ENCODE measurements at regions not wholly inside any gene's neighbourhood (a gene's known extent, or its start where the extent isn't known, plus 50 kb on each side); places are given as distances from the start of the nearest gene placed in this dataset.
"Not testable (repeated sequence)": the region's sequence is repeated elsewhere in the genome, so short reads cannot be mapped to it uniquely, and the experiment has no call there.

DNA sequence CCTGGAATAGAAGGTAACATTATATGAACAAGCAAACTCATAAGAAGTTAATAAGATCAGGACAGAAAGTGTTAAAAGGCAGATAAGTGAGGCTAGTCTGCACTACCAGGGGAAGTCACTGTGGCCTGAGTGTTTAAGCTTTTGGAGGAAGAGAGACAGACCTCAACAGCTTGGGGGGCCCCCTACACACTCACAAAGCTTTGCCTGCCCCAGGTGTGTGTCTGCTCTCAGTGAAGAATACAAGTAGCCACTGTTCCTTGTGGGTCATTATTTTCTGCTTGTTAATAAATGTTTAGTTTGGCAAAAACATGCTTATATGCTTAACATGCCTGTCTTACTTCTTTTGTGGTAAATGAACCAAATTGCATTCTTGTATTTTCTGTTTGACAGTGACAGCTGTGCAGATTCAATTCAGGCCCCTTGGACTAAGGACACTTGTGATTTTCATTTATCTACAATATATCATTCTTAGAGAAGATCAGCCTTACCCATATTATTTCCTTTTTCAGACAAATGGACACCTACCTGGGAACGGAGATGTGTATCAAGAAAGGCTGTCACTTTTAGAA lies 50.7 kb upstream of the C12orf71 start:
- no peak overlapping the region for H3K4me3 ChIP-seq (ENCODE audit: insufficient read depth, low read length)
- DNase-seq (ENCODE audit: insufficient read length, low spot score, missing footprints), result no peak
- no peak overlapping the region for H3K27ac ChIP-seq (ENCODE audit: low read depth, low read length)
- no peak overlapping the region for H3K4me2 ChIP-seq (ENCODE audit: insufficient read depth, low read length)
- H4K20me1 ChIP-seq (ENCODE audit: insufficient read depth, low read length), result no peaks in the 10 kb centered on the region
- TF ChIP-seq, protein P1, sequence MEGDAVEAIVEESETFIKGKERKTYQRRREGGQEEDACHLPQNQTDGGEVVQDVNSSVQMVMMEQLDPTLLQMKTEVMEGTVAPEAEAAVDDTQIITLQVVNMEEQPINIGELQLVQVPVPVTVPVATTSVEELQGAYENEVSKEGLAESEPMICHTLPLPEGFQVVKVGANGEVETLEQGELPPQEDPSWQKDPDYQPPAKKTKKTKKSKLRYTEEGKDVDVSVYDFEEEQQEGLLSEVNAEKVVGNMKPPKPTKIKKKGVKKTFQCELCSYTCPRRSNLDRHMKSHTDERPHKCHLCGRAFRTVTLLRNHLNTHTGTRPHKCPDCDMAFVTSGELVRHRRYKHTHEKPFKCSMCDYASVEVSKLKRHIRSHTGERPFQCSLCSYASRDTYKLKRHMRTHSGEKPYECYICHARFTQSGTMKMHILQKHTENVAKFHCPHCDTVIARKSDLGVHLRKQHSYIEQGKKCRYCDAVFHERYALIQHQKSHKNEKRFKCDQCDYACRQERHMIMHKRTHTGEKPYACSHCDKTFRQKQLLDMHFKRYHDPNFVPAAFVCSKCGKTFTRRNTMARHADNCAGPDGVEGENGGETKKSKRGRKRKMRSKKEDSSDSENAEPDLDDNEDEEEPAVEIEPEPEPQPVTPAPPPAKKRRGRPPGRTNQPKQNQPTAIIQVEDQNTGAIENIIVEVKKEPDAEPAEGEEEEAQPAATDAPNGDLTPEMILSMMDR (IDR thresholded peaks at IDR 0.05; ENCODE audit: extremely low read depth, low read depth, low read length), result no peak
- no peaks in the 10 kb centered on the region for H3K27me3 ChIP-seq (ENCODE audit: insufficient read depth, low read length)
- H2AFZ ChIP-seq (ENCODE audit: low read length), result no peak overlapping the region
- no peaks in the 10 kb centered on the region for H3K9me3 ChIP-seq (ENCODE audit: low read depth, low read length)
- no peaks in the 10 kb centered on the region for H3K79me2 ChIP-seq (ENCODE audit: insufficient read depth, low read length)
- no peaks in the 10 kb centered on the region for H3K4me1 ChIP-seq (ENCODE audit: insufficient read depth, low read length)
- H3K36me3 ChIP-seq (ENCODE audit: insufficient read depth, low read length), result no peaks in the 10 kb centered on the region

DNA sequence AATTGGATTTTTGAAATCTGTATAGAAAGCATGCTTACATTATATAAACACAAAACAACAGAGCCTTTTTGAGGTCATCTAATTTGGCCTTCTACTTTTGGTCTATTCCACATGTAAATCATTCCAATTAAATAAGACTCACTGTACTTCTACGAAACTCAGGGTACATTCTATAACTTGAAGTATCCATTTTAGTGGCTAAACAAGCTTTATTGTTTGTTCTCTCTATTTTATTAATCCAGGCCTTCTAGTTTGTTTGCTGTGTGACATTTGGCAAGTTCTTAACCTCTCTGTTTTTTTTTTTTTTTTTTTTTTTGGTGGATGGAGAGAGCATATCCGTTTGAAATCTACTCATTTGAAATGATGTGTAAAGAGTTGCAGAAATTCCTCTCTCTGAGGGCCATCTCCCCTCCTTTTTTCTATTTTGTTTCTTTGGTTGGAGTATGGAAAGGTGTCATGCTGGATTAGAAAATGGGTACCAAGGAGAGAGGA lies 58.1 kb upstream of the C12orf71 start:
- no peaks in the 10 kb centered on the region for H3K9me3 ChIP-seq (ENCODE audit: low read depth, low read length)
- no peaks in the 10 kb centered on the region for H3K36me3 ChIP-seq (ENCODE audit: insufficient read depth, low read length)
- no peak overlapping the region for H3K4me3 ChIP-seq (ENCODE audit: insufficient read depth, low read length)
- H3K4me1 ChIP-seq (ENCODE audit: insufficient read depth, low read length), result peaks cover 5% of the 10 kb centered on the region
- H4K20me1 ChIP-seq (ENCODE audit: insufficient read depth, low read length), result no peaks in the 10 kb centered on the region
- TF ChIP-seq, protein P1 (IDR thresholded peaks at IDR 0.05; ENCODE audit: extremely low read depth, low read depth, low read length), result no peak
- H3K27me3 ChIP-seq (ENCODE audit: insufficient read depth, low read length), result no peaks in the 10 kb centered on the region
- H3K4me2 ChIP-seq (ENCODE audit: insufficient read depth, low read length), result no peak overlapping the region
- no peaks in the 10 kb centered on the region for H3K79me2 ChIP-seq (ENCODE audit: insufficient read depth, low read length)
- no peak overlapping the region for H2AFZ ChIP-seq (ENCODE audit: low read length)
- no peak overlapping the region for H3K27ac ChIP-seq (ENCODE audit: low read depth, low read length)
- DNase-seq (ENCODE audit: insufficient read length, low spot score, missing footprints), result no peak

DNA sequence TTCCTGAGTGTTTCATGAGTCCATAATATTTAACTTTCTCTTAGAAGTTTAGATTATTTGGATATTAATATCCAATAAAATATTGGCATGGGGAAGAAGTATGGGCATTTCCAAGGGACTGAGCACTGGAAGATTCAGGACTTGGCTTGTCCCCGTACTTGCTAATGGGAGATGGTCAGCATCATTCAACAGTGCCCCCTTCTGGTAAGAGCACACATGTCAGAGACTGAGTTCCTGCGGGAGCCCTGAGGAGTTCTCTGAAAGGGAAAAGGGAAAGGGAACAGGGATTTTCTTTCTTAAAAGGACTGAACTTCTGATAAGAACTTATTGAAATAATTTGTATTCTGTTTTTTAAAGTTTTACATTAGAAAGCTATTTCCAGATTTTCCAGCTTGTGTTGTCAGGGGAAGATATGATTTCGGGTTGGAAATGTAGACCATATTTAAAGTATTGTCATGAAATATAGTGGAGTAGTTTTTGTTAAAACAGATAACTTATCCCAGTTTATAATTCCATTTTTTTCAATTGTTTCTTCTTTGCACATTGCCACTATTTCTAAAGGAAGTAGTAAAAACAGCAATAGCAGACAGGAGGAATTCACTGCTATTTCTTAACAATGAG lies 59.8 kb upstream of the C12orf71 start:
- peak overlapping the region; percentile 51 for H2AFZ ChIP-seq (ENCODE audit: low read length)
- no peak overlapping the region for H3K4me3 ChIP-seq (ENCODE audit: insufficient read depth, low read length)
- H4K20me1 ChIP-seq (ENCODE audit: insufficient read depth, low read length), result no peaks in the 10 kb centered on the region
- H3K27me3 ChIP-seq (ENCODE audit: insufficient read depth, low read length), result no peaks in the 10 kb centered on the region
- H3K36me3 ChIP-seq (ENCODE audit: insufficient read depth, low read length), result no peaks in the 10 kb centered on the region
- H3K79me2 ChIP-seq (ENCODE audit: insufficient read depth, low read length), result no peaks in the 10 kb centered on the region
- H3K4me1 ChIP-seq (ENCODE audit: insufficient read depth, low read length), result peaks cover 5% of the 10 kb centered on the region
- H3K4me2 ChIP-seq (ENCODE audit: insufficient read depth, low read length), result peak overlapping the region; percentile 20
- H3K27ac ChIP-seq (ENCODE audit: low read depth, low read length), result no peak overlapping the region
- peak; percentile 39 for DNase-seq (ENCODE audit: insufficient read length, low spot score, missing footprints)
- TF ChIP-seq, protein P1 (IDR thresholded peaks at IDR 0.05; ENCODE audit: extremely low read depth, low read depth, low read length), result peak; percentile 90
- no peaks in the 10 kb centered on the region for H3K9me3 ChIP-seq (ENCODE audit: low read depth, low read length)

GRCh38 chr12:27143256-27144069 lies 61.1 kb upstream of the C12orf71 start:
- peak overlapping the region; percentile 28 for H2AFZ ChIP-seq (ENCODE audit: low read length)
- DNase-seq (ENCODE audit: insufficient read length, low spot score, missing footprints), result no peak
- H3K27ac ChIP-seq (ENCODE audit: low read depth, low read length), result peak overlapping the region; percentile 61
- H3K79me2 ChIP-seq (ENCODE audit: insufficient read depth, low read length), result no peaks in the 10 kb centered on the region
- TF ChIP-seq, protein P1 (IDR thresholded peaks at IDR 0.05; ENCODE audit: extremely low read depth, low read depth, low read length), result no peak
- H3K36me3 ChIP-seq (ENCODE audit: insufficient read depth, low read length), result no peaks in the 10 kb centered on the region
- no peaks in the 10 kb centered on the region for H3K27me3 ChIP-seq (ENCODE audit: insufficient read depth, low read length)
- H4K20me1 ChIP-seq (ENCODE audit: insufficient read depth, low read length), result no peaks in the 10 kb centered on the region
- peak overlapping the region; percentile 65 for H3K4me2 ChIP-seq (ENCODE audit: insufficient read depth, low read length)
- H3K4me3 ChIP-seq (ENCODE audit: insufficient read depth, low read length), result peak overlapping the region; percentile 1
- H3K4me1 ChIP-seq (ENCODE audit: insufficient read depth, low read length), result peaks cover 5% of the 10 kb centered on the region
- no peaks in the 10 kb centered on the region for H3K9me3 ChIP-seq (ENCODE audit: low read depth, low read length)

GRCh38 chr12:27145725-27146124 lies 63.3 kb upstream of the C12orf71 start:
- not testable (repeated sequence) for H3K4me2 ChIP-seq (ENCODE audit: insufficient read depth, low read length); H3K27ac ChIP-seq (ENCODE audit: low read depth, low read length); H3K27me3 ChIP-seq (ENCODE audit: insufficient read depth, low read length); DNase-seq (ENCODE audit: insufficient read length, low spot score, missing footprints); H3K79me2 ChIP-seq (ENCODE audit: insufficient read depth, low read length); H3K4me1 ChIP-seq (ENCODE audit: insufficient read depth, low read length); H3K4me3 ChIP-seq (ENCODE audit: insufficient read depth, low read length); H3K36me3 ChIP-seq (ENCODE audit: insufficient read depth, low read length); H3K9me3 ChIP-seq (ENCODE audit: low read depth, low read length); H2AFZ ChIP-seq (ENCODE audit: low read length); H4K20me1 ChIP-seq (ENCODE audit: insufficient read depth, low read length)

Measured in osteoblast (primary cell).